ENCODE measurements at regions not wholly inside any gene's neighbourhood (a gene's known extent, or its start where the extent isn't known, plus 50 kb on each side); places are given as distances from the start of the nearest gene placed in this dataset.

DNA sequence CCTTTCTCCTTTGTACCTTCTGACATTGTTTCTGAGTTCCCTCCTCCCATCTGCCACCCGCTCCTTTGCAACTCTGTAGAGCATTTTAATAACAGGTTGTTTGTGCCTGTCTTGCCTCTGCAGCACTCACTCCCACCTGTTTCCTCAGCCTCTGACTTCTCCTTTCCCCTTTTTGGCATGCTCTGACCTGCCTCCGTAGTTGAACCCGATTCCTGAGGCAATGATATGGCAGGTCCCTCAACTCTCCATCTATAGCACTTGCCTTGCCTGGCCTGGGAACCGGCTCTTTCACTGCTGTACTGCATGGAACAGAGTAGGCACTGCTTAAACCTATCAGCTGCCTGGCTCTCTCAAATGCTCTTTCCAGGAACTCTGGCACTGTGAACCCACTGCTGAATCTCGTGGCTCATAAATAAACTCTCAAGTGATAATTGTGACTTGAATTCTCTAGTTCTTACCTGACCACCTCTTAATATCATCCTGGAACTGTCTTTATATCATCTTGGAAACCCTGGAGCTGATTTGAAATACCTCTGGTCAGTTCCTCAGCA is 50.3 kb downstream of the UTRN start:
- no peak overlapping the region for H3K9ac ChIP-seq (ENCODE audit: insufficient read length, low read depth)
- H3K4me1 ChIP-seq (ENCODE audit: insufficient read depth, insufficient read length), result no peaks in the 10 kb centered on the region
- H3K9me3 ChIP-seq (ENCODE audit: insufficient read depth, low read length), result no peaks in the 10 kb centered on the region
- no peak for DNase-seq (ENCODE audit: low read depth, low spot score)
- no peak overlapping the region for H3K4me3 ChIP-seq (ENCODE audit: insufficient read length, low read depth)
- TF ChIP-seq SUZ12 (IDR thresholded peaks at IDR 0.05; ENCODE audit: extremely low read depth, insufficient read depth, insufficient read length), result no peak
- no peak for TF ChIP-seq ZNF274 (IDR thresholded peaks at IDR 0.05; ENCODE audit: low read depth, low read length)
- TF ChIP-seq YY1 (IDR thresholded peaks at IDR 0.05; ENCODE audit: insufficient read depth, insufficient read length), result no peak
- no peaks in the 10 kb centered on the region for H3K27me3 ChIP-seq (ENCODE audit: insufficient read depth, insufficient read length)
- peaks cover 18% of the 10 kb centered on the region for H3K36me3 ChIP-seq (ENCODE audit: insufficient read depth, insufficient read length, low read length)

DNA sequence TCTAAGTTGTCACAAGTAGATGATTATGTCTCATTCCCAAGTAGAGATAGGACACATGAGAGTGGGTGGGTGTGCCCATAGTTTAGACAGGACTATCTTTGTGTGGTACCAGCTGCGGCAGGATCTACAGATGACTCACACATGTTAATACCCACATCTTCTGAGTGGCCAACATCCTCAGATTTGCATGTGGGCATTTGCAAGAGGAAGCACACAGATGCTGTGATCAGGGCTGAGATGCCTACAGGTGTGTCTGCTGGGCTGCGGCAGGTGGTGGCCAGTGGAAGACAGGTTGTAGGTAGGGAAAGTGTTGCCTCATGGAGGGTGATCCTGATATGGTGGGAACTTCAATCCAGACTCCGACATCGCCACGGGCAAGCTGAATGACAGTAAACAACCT is 50.8 kb downstream of the UTRN start:
- Histone ChIP-seq H3K36me3 (ENCODE audit: insufficient read depth, insufficient read length, low read length) (peaks cover 16% of the 10 kb centered on the region), H3K27me3 (ENCODE audit: insufficient read depth, insufficient read length) (no peaks in the 10 kb centered on the region), H3K9ac (ENCODE audit: insufficient read length, low read depth) (no peak overlapping the region), H3K4me3 (ENCODE audit: insufficient read length, low read depth) (no peak overlapping the region), H3K9me3 (ENCODE audit: insufficient read depth, low read length) (no peaks in the 10 kb centered on the region), H3K4me1 (ENCODE audit: insufficient read depth, insufficient read length) (no peaks in the 10 kb centered on the region)
- no peak for DNase-seq (ENCODE audit: low read depth, low spot score)
- TF ChIP-seq ZNF274 (IDR thresholded peaks at IDR 0.05; ENCODE audit: low read depth, low read length), result no peak
- TF ChIP-seq YY1 (IDR thresholded peaks at IDR 0.05; ENCODE audit: insufficient read depth, insufficient read length), result no peak
- TF ChIP-seq SUZ12 (IDR thresholded peaks at IDR 0.05; ENCODE audit: extremely low read depth, insufficient read depth, insufficient read length), result no peak

DNA sequence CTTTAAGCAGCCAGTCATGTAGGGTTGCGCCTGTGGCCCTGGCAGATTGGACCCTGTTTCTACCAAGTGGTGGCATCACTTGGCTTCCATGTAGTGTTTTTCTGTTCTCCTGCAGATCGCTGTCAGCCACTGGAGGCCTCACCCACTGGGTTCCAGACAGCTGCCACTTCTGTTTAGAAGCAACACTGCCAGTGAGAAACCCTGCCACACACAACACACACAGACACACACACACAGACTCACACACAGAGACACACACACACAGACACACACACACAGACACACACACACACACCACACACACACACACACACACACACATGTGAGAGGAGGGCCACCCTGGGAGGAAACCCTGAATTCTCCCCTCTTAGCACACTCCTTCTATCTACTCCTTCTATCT is 51.8 kb downstream of the UTRN start:
- no peak overlapping the region for H3K4me3 ChIP-seq (ENCODE audit: insufficient read length, low read depth)
- H3K27me3 ChIP-seq (ENCODE audit: insufficient read depth, insufficient read length), result no peaks in the 10 kb centered on the region
- no peaks in the 10 kb centered on the region for H3K4me1 ChIP-seq (ENCODE audit: insufficient read depth, insufficient read length)
- H3K9ac ChIP-seq (ENCODE audit: insufficient read length, low read depth), result no peak overlapping the region
- no peaks in the 10 kb centered on the region for H3K9me3 ChIP-seq (ENCODE audit: insufficient read depth, low read length)
- no peak for TF ChIP-seq YY1 (IDR thresholded peaks at IDR 0.05; ENCODE audit: insufficient read depth, insufficient read length)
- TF ChIP-seq ZNF274 (IDR thresholded peaks at IDR 0.05; ENCODE audit: low read depth, low read length), result no peak
- no peak for TF ChIP-seq SUZ12 (IDR thresholded peaks at IDR 0.05; ENCODE audit: extremely low read depth, insufficient read depth, insufficient read length)
- peaks cover 16% of the 10 kb centered on the region for H3K36me3 ChIP-seq (ENCODE audit: insufficient read depth, insufficient read length, low read length)
- DNase-seq (ENCODE audit: low read depth, low spot score), result no peak

DNA sequence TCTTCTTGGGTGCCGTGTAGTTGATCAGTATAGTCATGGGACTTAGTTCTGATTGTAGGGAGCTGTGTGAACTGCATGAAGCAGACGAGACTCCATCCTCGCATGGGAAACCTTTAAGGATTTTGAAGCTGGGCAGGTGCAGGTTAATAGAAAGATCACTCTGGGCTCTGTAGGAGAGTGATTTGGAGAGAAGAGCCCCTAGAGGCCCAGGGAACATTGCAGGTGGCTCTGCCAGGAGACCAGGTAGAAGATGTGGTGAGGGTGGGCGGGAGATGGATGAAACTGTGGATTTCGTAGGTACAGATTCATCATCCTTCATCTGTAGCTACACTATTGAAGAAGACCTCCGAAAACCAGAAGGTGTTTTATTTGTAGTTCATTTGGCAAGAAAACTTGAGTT is 53.3 kb downstream of the UTRN start:
- H3K36me3 ChIP-seq (ENCODE audit: insufficient read depth, insufficient read length, low read length), result peaks cover 14% of the 10 kb centered on the region
- no peak overlapping the region for H3K4me3 ChIP-seq (ENCODE audit: insufficient read length, low read depth)
- H3K4me1 ChIP-seq (ENCODE audit: insufficient read depth, insufficient read length), result no peaks in the 10 kb centered on the region
- H3K27me3 ChIP-seq (ENCODE audit: insufficient read depth, insufficient read length), result no peaks in the 10 kb centered on the region
- no peak for TF ChIP-seq SUZ12 (IDR thresholded peaks at IDR 0.05; ENCODE audit: extremely low read depth, insufficient read depth, insufficient read length)
- TF ChIP-seq YY1 (IDR thresholded peaks at IDR 0.05; ENCODE audit: insufficient read depth, insufficient read length), result no peak
- no peak for TF ChIP-seq ZNF274 (IDR thresholded peaks at IDR 0.05; ENCODE audit: low read depth, low read length)
- no peaks in the 10 kb centered on the region for H3K9me3 ChIP-seq (ENCODE audit: insufficient read depth, low read length)
- no peak for DNase-seq (ENCODE audit: low read depth, low spot score)
- no peak overlapping the region for H3K9ac ChIP-seq (ENCODE audit: insufficient read length, low read depth)

DNA sequence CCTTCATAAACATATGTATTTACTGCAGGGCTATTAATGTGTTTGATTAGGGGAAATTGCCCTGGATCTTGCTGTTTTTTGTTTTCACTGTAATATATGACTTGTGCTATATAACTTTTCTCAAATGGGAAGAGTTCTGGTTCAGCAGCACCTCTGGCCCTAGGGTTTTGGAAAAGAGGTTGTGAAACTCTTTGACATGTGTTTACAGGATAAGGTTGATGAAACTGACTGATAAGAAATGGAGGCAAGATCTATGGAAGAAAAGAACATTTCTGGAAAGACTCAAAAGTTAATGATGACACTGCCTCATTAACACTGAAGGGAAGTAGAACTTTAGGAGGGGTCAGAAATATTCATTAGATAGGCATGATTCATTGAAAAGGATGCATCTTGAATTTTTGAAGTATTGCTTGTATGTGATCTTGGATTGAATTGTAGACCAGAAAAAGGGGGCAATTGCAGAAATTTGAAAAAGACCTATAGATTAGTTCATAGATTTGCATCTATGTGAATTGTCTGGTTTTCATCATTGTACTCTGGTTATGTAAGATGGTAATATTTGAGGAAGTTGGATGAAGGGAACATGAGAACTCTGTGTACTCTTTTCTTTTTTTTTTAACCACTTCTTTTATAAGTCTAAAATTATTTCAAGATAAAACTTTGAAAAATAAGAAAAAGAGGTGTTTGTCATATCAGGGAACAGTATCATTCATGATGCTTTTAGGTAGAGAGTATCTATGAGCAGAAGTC is 54.0 kb downstream of the UTRN start:
- Histone ChIP-seq H3K9ac (ENCODE audit: insufficient read length, low read depth) (no peak overlapping the region), H3K9me3 (ENCODE audit: insufficient read depth, low read length) (no peaks in the 10 kb centered on the region), H3K4me1 (ENCODE audit: insufficient read depth, insufficient read length) (no peaks in the 10 kb centered on the region), H3K27me3 (ENCODE audit: insufficient read depth, insufficient read length) (no peaks in the 10 kb centered on the region), H3K36me3 (ENCODE audit: insufficient read depth, insufficient read length, low read length) (peaks cover 14% of the 10 kb centered on the region), H3K4me3 (ENCODE audit: insufficient read length, low read depth) (no peak overlapping the region)
- no peak for DNase-seq (ENCODE audit: low read depth, low spot score)
- TF ChIP-seq YY1 (IDR thresholded peaks at IDR 0.05; ENCODE audit: insufficient read depth, insufficient read length) (no peak), SUZ12 (IDR thresholded peaks at IDR 0.05; ENCODE audit: extremely low read depth, insufficient read depth, insufficient read length) (no peak), ZNF274 (IDR thresholded peaks at IDR 0.05; ENCODE audit: low read depth, low read length) (no peak)

DNA sequence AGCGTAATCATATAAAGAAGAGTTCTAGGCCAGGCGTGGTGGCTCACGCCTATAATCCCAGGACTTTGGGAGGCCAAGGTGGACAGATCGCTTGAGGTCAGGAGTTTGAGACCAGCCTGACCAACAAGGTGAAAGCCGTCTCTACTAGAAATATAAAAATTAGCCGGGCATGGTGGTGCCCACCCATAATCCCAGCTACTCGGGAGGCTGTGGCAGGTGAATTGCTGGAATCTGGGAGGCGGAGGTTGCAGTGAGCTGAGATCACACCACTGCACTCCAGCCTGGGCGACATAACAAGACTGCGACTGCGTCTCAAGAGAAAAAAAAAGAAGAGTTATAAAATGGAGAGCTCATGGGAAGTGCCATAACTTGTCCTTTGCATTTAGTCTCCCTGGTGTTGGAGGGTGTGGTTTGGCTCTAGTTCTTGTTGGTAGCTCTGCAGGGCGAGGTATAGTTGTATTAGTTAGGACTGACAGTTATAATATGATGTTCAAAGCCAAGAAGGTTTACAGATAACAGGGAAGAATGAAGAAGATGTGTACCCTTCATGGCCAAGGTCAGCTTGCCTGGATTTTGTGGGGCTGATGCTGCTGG is 54.8 kb downstream of the UTRN start:
- no peaks in the 10 kb centered on the region for H3K9me3 ChIP-seq (ENCODE audit: insufficient read depth, low read length)
- TF ChIP-seq YY1 (IDR thresholded peaks at IDR 0.05; ENCODE audit: insufficient read depth, insufficient read length) (no peak), SUZ12 (IDR thresholded peaks at IDR 0.05; ENCODE audit: extremely low read depth, insufficient read depth, insufficient read length) (no peak), ZNF274 (IDR thresholded peaks at IDR 0.05; ENCODE audit: low read depth, low read length) (no peak)
- H3K9ac ChIP-seq (ENCODE audit: insufficient read length, low read depth), result no peak overlapping the region
- DNase-seq (ENCODE audit: low read depth, low spot score), result no peak
- H3K36me3 ChIP-seq (ENCODE audit: insufficient read depth, insufficient read length, low read length), result peaks cover 10% of the 10 kb centered on the region
- no peak overlapping the region for H3K4me3 ChIP-seq (ENCODE audit: insufficient read length, low read depth)
- no peaks in the 10 kb centered on the region for H3K4me1 ChIP-seq (ENCODE audit: insufficient read depth, insufficient read length)
- H3K27me3 ChIP-seq (ENCODE audit: insufficient read depth, insufficient read length), result no peaks in the 10 kb centered on the region

Data from NT2/D1 (cell line).